GM20431 (cell line): ENCODE measurements at regions not wholly inside any gene's neighbourhood (a gene's known extent, or its start where the extent isn't known, plus 50 kb on each side); places are given as distances from the start of the nearest gene placed in this dataset.
"Not testable (repeated sequence)": the region's sequence is repeated elsewhere in the genome, so short reads cannot be mapped to it uniquely, and the experiment has no call there.

ENCODE experiments used
- in situ Hi-C: fragments of 300-500 bp; cut with MseI, MboI; formaldehyde crosslinking; loops from one replicate; pipeline ENCODE4 v1.15.0; 2020; ENCODE audit warnings: low sequenced_read_pairs; ENCODE audit not compliant: unreplicated experiment

GRCh38 chr4:20062857-20063256 is 188.8 kb upstream of the SLIT2 start:
- in situ Hi-C loops, result not testable (repeated sequence)

- in situ Hi-C loops, result no loop called here
Observed at GRCh38 chr4:20062054-20062453, 189.7 kb upstream of the SLIT2 start.

DNA sequence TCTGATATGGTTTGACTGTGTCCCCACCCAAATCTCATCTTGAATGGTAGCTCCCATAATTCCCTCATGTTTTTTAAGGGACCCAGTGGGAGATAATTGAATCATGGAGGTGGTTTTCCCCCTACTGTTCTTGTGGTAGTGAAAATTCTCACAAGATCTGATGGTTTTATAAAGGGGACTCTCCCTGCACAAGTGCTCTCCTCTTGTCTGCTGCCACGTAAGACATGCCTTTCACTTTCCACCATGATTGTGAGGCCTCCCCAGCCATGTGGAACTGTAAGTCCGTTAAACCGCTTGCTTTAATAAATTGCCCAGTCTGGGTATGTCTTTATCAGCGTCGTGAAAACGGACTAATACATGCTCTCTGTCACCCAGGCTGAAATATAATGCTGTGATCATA is 200.9 kb upstream of the SLIT2 start:
- in situ Hi-C loops, result no loop called here

DNA sequence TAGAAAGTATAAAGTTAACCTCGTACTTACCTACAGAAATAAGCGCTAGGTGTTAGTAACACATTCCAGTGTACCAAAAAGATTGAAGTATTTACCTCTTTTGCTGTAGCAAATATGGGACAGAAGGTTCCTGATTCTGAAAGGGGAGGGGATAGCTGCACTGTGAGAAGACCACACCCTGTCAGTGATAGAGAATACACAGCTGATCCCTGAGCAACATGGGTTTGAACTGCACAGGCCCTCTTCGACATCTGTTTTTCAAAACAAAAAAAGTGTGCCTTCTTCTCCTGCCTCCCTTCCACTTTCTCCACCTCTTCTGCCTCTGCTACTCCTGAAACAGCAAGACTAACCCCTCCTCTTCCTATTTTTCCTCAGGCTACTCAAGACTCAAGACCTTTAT is 201.8 kb upstream of the SLIT2 start:
- in situ Hi-C loops, result no loop called here

- in situ Hi-C loops, result no loop called here
Observed at GRCh38 chr4:20046931-20047677, 204.6 kb upstream of the SLIT2 start.

- in situ Hi-C loops, result no loop called here
Observed at GRCh38 chr4:20046179-20046578, 205.5 kb upstream of the SLIT2 start.

DNA sequence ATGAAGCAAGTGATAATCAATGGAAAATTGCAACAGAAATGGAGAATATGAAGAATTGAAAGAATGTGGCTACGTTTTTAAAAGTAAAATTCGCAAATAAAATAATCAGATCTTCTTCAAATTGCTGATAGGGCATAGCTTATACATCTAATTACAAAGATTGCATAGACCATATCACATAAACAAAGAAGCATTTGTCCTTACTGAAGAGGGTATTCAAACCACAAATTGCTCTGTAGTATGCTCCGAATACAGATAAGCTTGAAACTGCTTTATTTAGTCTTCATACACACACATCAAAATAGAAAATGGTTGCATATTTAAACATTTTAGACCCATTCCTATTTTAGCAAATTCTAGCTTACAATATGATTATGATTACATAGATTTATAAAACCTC is 206.7 kb upstream of the SLIT2 start:
- in situ Hi-C loops, result no loop called here

- in situ Hi-C loops, result no loop called here
Observed at GRCh38 chr4:20044502-20044911, 207.2 kb upstream of the SLIT2 start.

- in situ Hi-C loops, result no loop called here
Observed at GRCh38 chr4:20043991-20044390, 207.7 kb upstream of the SLIT2 start.

- in situ Hi-C loops, result no loop called here
Observed at GRCh38 chr4:20042769-20043168, 208.9 kb upstream of the SLIT2 start.

- in situ Hi-C loops, result no loop called here
Observed at GRCh38 chr4:20041839-20042407, 209.8 kb upstream of the SLIT2 start.

DNA sequence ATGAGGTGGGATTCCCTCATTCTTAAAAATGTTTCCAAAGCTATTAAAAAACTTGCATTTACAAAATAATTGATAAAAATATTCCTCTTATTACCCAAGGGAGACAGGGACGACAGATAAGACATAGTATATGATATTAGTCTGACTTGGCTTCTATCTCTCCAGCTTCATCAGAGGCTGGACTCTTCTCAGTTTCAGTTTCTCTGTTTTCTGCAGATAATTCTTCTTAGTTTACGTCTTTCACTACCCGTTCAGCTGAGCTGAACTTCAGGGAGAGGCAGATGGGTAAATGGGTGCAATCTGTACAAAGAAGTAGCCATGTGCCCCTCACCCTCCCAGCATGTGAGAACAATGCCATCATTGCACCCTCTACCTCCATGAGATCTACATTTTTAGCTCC is 214.0 kb upstream of the SLIT2 start:
- in situ Hi-C loops, result no loop called here

DNA sequence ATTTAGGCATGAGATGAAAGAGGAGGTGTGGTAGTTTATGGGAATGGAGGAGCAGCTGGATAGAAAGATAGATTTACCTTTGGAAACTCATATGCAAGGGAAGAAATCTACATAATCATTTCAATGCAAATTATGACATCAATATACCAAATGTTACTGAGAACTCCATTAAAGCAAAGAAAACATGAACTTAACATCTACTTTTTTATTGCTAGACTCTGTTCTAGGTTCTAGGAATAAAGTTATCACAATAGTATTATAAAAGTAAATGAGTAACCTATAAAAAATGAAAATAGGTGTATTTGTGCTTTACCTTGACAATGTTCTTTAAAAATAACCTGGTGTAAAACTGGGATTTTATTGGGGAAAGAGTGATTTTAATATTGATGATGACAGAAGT is 221.6 kb upstream of the SLIT2 start:
- in situ Hi-C loops, result no loop called here

DNA sequence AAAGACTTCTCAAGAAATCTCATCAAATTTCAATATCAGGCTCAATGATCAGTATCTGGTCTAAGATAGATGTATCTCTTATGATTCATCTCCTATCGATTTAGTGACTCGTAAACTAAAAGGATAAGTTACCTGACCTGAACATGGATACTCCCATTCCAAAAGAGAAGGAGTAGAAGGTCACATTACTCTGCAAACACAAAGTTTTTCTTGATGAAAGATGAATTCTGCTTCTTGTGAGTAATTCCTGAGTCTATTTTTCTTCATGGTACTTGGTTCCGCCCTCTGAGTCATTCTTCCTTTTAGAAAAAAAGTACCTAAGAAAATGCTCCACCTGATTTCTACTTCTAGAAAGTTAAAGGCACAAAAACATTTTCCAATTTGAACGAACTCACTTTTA is 223.1 kb upstream of the SLIT2 start:
- in situ Hi-C loops, result no loop called here

DNA sequence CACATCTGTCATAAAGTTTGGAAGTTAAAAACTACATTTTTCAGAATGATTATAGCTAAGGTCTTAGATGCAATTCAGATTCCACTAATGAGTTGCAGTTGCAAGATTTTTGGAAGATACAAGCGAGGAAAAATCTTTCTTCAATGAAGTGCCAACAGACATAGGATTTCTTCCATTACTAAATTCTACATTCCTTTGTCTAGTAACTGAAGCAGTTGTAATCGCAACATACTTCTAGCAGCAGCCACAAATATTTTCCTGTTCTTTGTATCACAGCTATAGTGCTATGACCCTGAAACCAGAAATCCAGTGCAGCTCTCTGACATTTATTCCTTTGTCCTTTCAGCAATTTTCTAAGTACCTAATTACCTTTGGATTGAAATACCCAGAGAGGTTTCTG is 225.2 kb upstream of the SLIT2 start:
- in situ Hi-C loops, result no loop called here

DNA sequence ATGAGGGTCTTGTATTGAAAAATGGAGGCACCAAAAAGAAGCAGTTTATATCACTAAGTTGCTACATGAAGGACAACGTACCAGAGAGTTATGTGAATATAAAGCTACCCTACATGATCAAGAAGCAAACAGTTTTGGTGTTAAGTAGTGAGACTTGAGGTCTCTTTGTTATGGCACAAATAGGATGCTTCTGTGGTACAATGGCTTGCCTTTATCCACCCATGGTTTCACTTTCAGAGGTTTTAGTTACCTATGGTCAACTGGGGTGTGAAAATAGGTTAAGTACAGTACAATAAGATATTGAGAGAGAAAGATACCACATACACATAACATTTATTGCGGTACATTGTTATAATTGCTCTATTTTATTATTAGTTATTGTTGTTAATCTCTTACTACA is 229.2 kb upstream of the SLIT2 start:
- in situ Hi-C loops, result no loop called here

GRCh38 chr4:20020056-20020455 is 231.6 kb upstream of the SLIT2 start:
- in situ Hi-C loops, result no loop called here

GRCh38 chr4:20019310-20020015 is 232.2 kb upstream of the SLIT2 start:
- in situ Hi-C loops, result no loop called here

- in situ Hi-C loops, result no loop called here
Observed at GRCh38 chr4:20017777-20018115, 234.0 kb upstream of the SLIT2 start.

DNA sequence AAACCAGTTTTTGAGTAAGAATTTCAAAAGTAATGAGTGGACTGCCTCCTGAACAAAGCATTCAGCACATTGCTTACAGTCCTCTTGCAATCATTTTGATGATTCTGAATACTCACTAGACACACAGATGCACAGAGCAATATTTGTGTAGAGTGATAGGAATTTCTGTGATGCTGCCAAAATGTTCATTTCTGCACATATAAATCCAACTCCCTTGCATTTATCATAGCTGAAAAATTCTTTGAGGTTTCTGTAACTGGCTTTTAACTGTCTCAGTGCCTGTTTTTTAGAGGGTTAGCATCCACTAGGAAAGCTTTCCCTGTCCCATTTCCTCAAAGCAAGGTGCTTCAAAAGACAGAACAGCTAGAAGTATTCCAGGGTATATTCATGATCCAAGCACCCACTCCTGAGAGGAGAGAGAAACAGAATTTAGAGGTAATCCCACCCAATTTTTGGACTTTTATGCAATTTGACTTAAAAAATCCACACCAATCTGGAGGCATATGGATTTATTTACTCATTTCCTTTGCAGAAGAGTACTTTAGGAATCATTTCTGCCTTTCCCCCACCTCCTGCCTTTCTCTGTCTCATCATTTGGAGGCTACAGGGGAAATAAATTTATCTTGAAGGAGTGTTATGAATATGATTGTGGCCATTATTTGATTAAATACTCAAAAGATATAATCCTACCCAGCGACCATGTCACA is 234.5 kb upstream of the SLIT2 start:
- in situ Hi-C loops, result no loop called here

- in situ Hi-C loops, result no loop called here
Observed at GRCh38 chr4:20015636-20016224, 236.0 kb upstream of the SLIT2 start.
